ENCODE measurements at regions not wholly inside any gene's neighbourhood (a gene's known extent, or its start where the extent isn't known, plus 50 kb on each side); places are given as distances from the start of the nearest gene placed in this dataset.

DNA sequence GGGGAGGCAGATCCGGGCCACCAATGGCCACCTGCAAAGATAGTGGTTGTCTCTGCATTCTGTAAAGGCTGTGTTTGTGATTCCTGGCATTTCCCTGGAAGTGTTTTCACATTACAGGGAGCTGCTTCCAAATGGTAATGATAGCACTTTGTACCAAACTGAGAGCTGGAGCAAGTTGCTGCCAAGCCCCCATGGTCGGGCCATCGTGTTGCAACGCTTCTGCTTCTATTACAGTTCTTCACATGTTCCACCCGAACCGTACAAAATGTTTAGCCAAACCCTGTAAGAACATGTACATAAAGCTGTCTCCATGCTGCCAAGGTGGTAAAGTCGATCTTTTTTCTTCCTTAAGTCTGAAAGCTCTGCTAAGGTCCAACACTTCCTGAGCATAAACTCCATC is 397.7 kb upstream of the NFE2L3 start:
- TF ChIP-seq, protein P1, sequence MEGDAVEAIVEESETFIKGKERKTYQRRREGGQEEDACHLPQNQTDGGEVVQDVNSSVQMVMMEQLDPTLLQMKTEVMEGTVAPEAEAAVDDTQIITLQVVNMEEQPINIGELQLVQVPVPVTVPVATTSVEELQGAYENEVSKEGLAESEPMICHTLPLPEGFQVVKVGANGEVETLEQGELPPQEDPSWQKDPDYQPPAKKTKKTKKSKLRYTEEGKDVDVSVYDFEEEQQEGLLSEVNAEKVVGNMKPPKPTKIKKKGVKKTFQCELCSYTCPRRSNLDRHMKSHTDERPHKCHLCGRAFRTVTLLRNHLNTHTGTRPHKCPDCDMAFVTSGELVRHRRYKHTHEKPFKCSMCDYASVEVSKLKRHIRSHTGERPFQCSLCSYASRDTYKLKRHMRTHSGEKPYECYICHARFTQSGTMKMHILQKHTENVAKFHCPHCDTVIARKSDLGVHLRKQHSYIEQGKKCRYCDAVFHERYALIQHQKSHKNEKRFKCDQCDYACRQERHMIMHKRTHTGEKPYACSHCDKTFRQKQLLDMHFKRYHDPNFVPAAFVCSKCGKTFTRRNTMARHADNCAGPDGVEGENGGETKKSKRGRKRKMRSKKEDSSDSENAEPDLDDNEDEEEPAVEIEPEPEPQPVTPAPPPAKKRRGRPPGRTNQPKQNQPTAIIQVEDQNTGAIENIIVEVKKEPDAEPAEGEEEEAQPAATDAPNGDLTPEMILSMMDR (conservative IDR thresholded peaks at IDR 0.05; ENCODE audit: low read length), result no peak
- no peak for TF ChIP-seq EZH2phosphoT487 (IDR thresholded peaks at IDR 0.05; ENCODE audit: borderline replicate concordance, low read depth, low read length)
- intact Hi-C loops (cut with micrococcal nuclease; ENCODE audit: unreplicated experiment), result no loop called here
- CTCF ChIA-PET (ENCODE audit: unreplicated experiment), result no interaction called here
- POLR2A ChIA-PET, result no interaction called here
- Histone ChIP-seq H4K20me1 (ENCODE audit: insufficient read depth, low read length) (no peaks in the 10 kb centered on the region), H3K27ac (ENCODE audit: low read depth, low read length, poor library complexity, severe bottlenecking) (no peak overlapping the region), H3K4me1 (ENCODE audit: insufficient read depth, low read length, poor library complexity, severe bottlenecking) (no peaks in the 10 kb centered on the region), H3K9me2 (ENCODE audit: insufficient read depth, low read length) (no peaks in the 10 kb centered on the region), H3K79me2 (ENCODE audit: insufficient read depth, low read depth, low read length) (no peaks in the 10 kb centered on the region), H3K36me3 (ENCODE audit: insufficient read depth, low read length) (no peaks in the 10 kb centered on the region), H3K4me3 (ENCODE audit: low read depth, low read length, poor library complexity, severe bottlenecking) (no peak overlapping the region), H3K4me2 (ENCODE audit: low read length) (no peak overlapping the region), H3K9me3 (ENCODE audit: low read length) (0 out of 2 replicates have a peak, but pooled peaks cover 4% of the 10 kb centered on the region), H2AFZ (ENCODE audit: low read length) (no peak overlapping the region)
- DNase-seq (ENCODE audit: low spot score), result no peak
- BruUV-seq (replicated peaks), result no TSS peak

- H3K4me3 ChIP-seq (ENCODE audit: low read depth, low read length, poor library complexity, severe bottlenecking), result no peak overlapping the region
- no peaks in the 10 kb centered on the region for H3K36me3 ChIP-seq (ENCODE audit: insufficient read depth, low read length)
- no TSS peak for BruUV-seq (replicated peaks)
- H4K20me1 ChIP-seq (ENCODE audit: insufficient read depth, low read length), result no peaks in the 10 kb centered on the region
- intact Hi-C loops (cut with micrococcal nuclease; ENCODE audit: unreplicated experiment), result no loop called here
- TF ChIP-seq, protein P1 (conservative IDR thresholded peaks at IDR 0.05; ENCODE audit: low read length), result no peak
- no peak for TF ChIP-seq EZH2phosphoT487 (IDR thresholded peaks at IDR 0.05; ENCODE audit: borderline replicate concordance, low read depth, low read length)
- no peak overlapping the region for H3K27ac ChIP-seq (ENCODE audit: low read depth, low read length, poor library complexity, severe bottlenecking)
- CTCF ChIA-PET (ENCODE audit: unreplicated experiment), result no interaction called here
- POLR2A ChIA-PET, result no interaction called here
- H3K79me2 ChIP-seq (ENCODE audit: insufficient read depth, low read depth, low read length), result no peaks in the 10 kb centered on the region
- H3K4me2 ChIP-seq (ENCODE audit: low read length), result no peak overlapping the region
- H3K4me1 ChIP-seq (ENCODE audit: insufficient read depth, low read length, poor library complexity, severe bottlenecking), result no peaks in the 10 kb centered on the region
- H3K9me2 ChIP-seq (ENCODE audit: insufficient read depth, low read length), result no peaks in the 10 kb centered on the region
- H2AFZ ChIP-seq (ENCODE audit: low read length), result no peak overlapping the region
- 0 out of 2 replicates have a peak, but pooled peaks cover 4% of the 10 kb centered on the region for H3K9me3 ChIP-seq (ENCODE audit: low read length)
- DNase-seq (ENCODE audit: low spot score), result no peak
Measured at GRCh38 chr7:25754751-25755150, 397.2 kb upstream of the NFE2L3 start.

DNA sequence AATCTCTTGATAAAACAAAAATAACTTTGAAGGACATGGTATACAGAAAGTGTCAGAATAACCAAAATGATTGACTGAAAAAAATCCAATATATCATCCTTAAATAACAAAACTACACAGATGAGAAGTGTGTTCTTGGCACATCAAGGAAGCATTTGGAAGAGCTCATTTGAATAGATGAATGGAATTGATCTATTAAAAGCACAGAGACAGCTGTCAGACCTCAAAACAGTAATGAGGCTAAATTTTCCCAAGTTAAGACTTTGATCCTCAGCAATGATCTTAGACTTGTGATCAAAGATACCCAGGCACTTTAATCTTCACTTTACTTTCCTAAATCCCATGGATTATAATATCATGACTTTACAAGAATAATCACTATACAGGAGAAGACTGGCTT is 395.4 kb upstream of the NFE2L3 start:
- Histone ChIP-seq H3K9me3 (ENCODE audit: low read length) (0 out of 2 replicates have a peak, but pooled peaks cover 4% of the 10 kb centered on the region), H2AFZ (ENCODE audit: low read length) (no peak overlapping the region), H3K36me3 (ENCODE audit: insufficient read depth, low read length) (no peaks in the 10 kb centered on the region), H3K4me3 (ENCODE audit: low read depth, low read length, poor library complexity, severe bottlenecking) (no peak overlapping the region), H4K20me1 (ENCODE audit: insufficient read depth, low read length) (no peaks in the 10 kb centered on the region), H3K4me2 (ENCODE audit: low read length) (no peak overlapping the region), H3K27ac (ENCODE audit: low read depth, low read length, poor library complexity, severe bottlenecking) (no peak overlapping the region), H3K9me2 (ENCODE audit: insufficient read depth, low read length) (no peaks in the 10 kb centered on the region), H3K79me2 (ENCODE audit: insufficient read depth, low read depth, low read length) (no peaks in the 10 kb centered on the region), H3K4me1 (ENCODE audit: insufficient read depth, low read length, poor library complexity, severe bottlenecking) (no peaks in the 10 kb centered on the region)
- no peak for TF ChIP-seq EZH2phosphoT487 (IDR thresholded peaks at IDR 0.05; ENCODE audit: borderline replicate concordance, low read depth, low read length)
- TF ChIP-seq, protein P1 (conservative IDR thresholded peaks at IDR 0.05; ENCODE audit: low read length), result no peak
- no TSS peak for BruUV-seq (replicated peaks)
- ChIA-PET CTCF (ENCODE audit: unreplicated experiment) (no interaction called here), POLR2A (no interaction called here)
- DNase-seq (ENCODE audit: low spot score), result no peak
- intact Hi-C loops (cut with micrococcal nuclease; ENCODE audit: unreplicated experiment), result no loop called here

All from OCI-LY7 (cell line).